GM12878 (cell line): ENCODE measurements at regions not wholly inside any gene's neighbourhood (a gene's known extent, or its start where the extent isn't known, plus 50 kb on each side); places are given as distances from the start of the nearest gene placed in this dataset.

ENCODE experiments used
- BCLAF1 ChIP-seq: fragments of 450-650 bp; IDR thresholded peaks from 2 replicates; pipeline ENCODE4 v1.6.1; 2017; ENCODE audit warnings: antibody characterized with exemption, mild to moderate bottlenecking, moderate library complexity
- BHLHE40 ChIP-seq, 2 experiments: fragments of 450-650 bp in 1 of 2; IDR thresholded peaks; 2 replicates each; pipeline ENCODE4 v1.6.1; 2011 to 2017; ENCODE audit warnings: low read depth in 2 of 2, borderline replicate concordance in 1 of 2, improper control_type of control experiment in 1 of 2, low read length in 1 of 2, mild to moderate bottlenecking in 1 of 2
- BMI1 ChIP-seq: fragments of 450-650 bp; IDR thresholded peaks from 2 replicates; pipeline ENCODE4 v1.6.1; 2016; ENCODE audit warnings: mild to moderate bottlenecking, moderate library complexity, borderline replicate concordance
- HDAC6 ChIP-seq: fragments of 200-600 bp; sonication (generic); IDR thresholded peaks from one replicate; pipeline ENCODE4 v1.8.0; 2017; ENCODE audit warnings: antibody characterized with exemption; ENCODE audit not compliant: unreplicated experiment
- IRF3 ChIP-seq: fragments of 450-650 bp; IDR thresholded peaks from 2 replicates; pipeline ENCODE4 v1.6.1; 2014; ENCODE audit warnings: mild to moderate bottlenecking
- MAX ChIP-seq: IDR thresholded peaks from 2 replicates; pipeline ENCODE4 v1.6.1; 2012; ENCODE audit warnings: low read depth, low read length, improper control_type of control experiment
- MYB ChIP-seq: fragments of 150-350 bp; IDR thresholded peaks from 2 replicates; pipeline ENCODE4 v1.6.1; 2014; ENCODE audit warnings: mild to moderate bottlenecking, low read depth, low read length, borderline replicate concordance
- NKRF ChIP-seq: fragments of 450-650 bp; conservative IDR thresholded peaks from 2 replicates; pipeline ENCODE4 v1.6.1; 2017; ENCODE audit warnings: mild to moderate bottlenecking, moderate library complexity
- NRF1 ChIP-seq: conservative IDR thresholded peaks from 2 replicates; pipeline ENCODE4 v1.6.1; 2011; ENCODE audit warnings: mild to moderate bottlenecking, low read depth, low read length, improper control_type of control experiment
- RB1 ChIP-seq: fragments of 450-650 bp; formaldehyde crosslinking; IDR thresholded peaks from 2 replicates; pipeline ENCODE4 v1.6.1; 2017; ENCODE audit warnings: mild to moderate bottlenecking, borderline replicate concordance
- RUNX3 ChIP-seq: IDR thresholded peaks from 2 replicates; pipeline ENCODE4 v1.6.1; 2012; ENCODE audit warnings: low read length, inconsistent platforms
- SP1 ChIP-seq: IDR thresholded peaks from one replicate; pipeline ENCODE4 v1.6.1; 2011; ENCODE audit warnings: low read depth, low read length
- SREBF1 ChIP-seq: IDR thresholded peaks from 2 replicates; pipeline ENCODE4 v1.6.1; 2012; ENCODE audit warnings: mild to moderate bottlenecking, low read length
- SRF ChIP-seq, 2 experiments: IDR thresholded peaks; 2 replicates each; pipeline ENCODE4 v1.6.1; 2011; ENCODE audit warnings: low read depth in 2 of 2, low read length in 2 of 2, mild to moderate bottlenecking in 1 of 2, moderate library complexity in 1 of 2
- STAT3 ChIP-seq: IDR thresholded peaks from 2 replicates; pipeline ENCODE4 v1.6.1; 2011; ENCODE audit warnings: low read depth, low read length, improper control_type of control experiment
- TCF12 ChIP-seq: IDR thresholded peaks from 2 replicates; pipeline ENCODE4 v1.6.1; 2011; ENCODE audit warnings: low read depth, mild to moderate bottlenecking, low read length
- TCF3 ChIP-seq: IDR thresholded peaks from 2 replicates; pipeline ENCODE4 v1.6.1; 2012; ENCODE audit warnings: low read depth, mild to moderate bottlenecking, low read length, borderline replicate concordance; ENCODE audit not compliant: insufficient read depth
- USF1 ChIP-seq: IDR thresholded peaks from 2 replicates; pipeline ENCODE4 v1.6.1; 2011; ENCODE audit warnings: borderline replicate concordance, low read depth, mild to moderate bottlenecking, moderate library complexity, mixed read lengths, low read length; ENCODE audit not compliant: insufficient read depth; ENCODE audit errors: extremely low read length
- ZBED1 ChIP-seq: IDR thresholded peaks from 2 replicates; pipeline ENCODE4 v1.6.1; 2016; ENCODE audit warnings: borderline replicate concordance
- ZBTB40 ChIP-seq: fragments of 450-650 bp; IDR thresholded peaks from 2 replicates; pipeline ENCODE4 v1.6.1; 2016; ENCODE audit warnings: mild to moderate bottlenecking, moderate library complexity, borderline replicate concordance

- TF ChIP-seq NKRF (no peak), MAX (no peak), RUNX3 (peak; percentile 34), BHLHE40 (IDR thresholded peaks at IDR 0.05; ENCODE audit: borderline replicate concordance in 1 of 2, low read depth in 2 of 2, low read length in 1 of 2) (peak in 1 of 2 experiments; percentile 61; a peak in 2 of 4 replicates), HDAC6 (no peak), RB1 (no peak), STAT3 (no peak), BMI1 (no peak), IRF3 (no peak), MYB (no peak), SREBF1 (no peak), SRF (IDR thresholded peaks at IDR 0.05; ENCODE audit: low read depth in 2 of 2, low read length in 2 of 2) (no peak), USF1 (no peak), ZBED1 (no peak), TCF3 (no peak), SP1 (peak; percentile 12), TCF12 (no peak), NRF1 (no peak), ZBTB40 (no peak), BCLAF1 (no peak)
Observed at GRCh38 chr11:32032478-32032877, 58.4 kb upstream of the RCN1 start (continued).
